ENCODE measurements at regions not wholly inside any gene's neighbourhood (a gene's known extent, or its start where the extent isn't known, plus 50 kb on each side); places are given as distances from the start of the nearest gene placed in this dataset.

DNA sequence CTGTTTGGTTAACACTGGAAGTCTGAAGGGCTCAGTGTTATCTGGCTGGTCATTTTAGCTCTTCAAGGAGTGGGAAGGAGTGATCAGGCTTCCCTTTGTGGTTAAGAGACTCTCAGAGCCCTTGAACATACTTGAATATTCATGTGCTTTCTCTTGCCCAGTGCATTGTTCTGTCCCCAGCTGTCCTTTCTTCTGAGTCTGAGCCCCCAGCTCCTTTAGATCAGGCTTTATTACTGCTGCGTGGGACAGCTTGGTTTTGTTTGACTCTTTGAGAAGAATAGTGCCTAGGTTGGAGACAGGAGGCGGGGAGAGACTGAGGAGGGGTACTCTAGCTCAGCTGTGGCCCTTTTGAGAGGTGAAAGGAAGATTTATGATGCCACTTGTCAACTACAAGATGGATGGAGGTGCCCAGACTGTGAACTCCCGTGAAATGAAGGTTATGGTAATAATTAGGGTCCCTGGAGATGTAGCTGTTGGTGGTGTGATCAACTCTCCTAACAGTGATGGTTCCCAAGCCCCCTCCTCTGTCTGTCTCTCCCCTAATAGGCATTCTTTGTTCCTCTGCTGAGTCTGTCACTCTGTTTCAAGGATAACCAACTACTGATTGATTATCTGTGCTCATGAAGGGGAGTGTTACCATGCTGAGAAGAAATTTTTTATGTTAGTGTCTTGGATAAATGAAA, 83.1 kb upstream of the GLRA1 start:
- no peak for DNase-seq

DNA sequence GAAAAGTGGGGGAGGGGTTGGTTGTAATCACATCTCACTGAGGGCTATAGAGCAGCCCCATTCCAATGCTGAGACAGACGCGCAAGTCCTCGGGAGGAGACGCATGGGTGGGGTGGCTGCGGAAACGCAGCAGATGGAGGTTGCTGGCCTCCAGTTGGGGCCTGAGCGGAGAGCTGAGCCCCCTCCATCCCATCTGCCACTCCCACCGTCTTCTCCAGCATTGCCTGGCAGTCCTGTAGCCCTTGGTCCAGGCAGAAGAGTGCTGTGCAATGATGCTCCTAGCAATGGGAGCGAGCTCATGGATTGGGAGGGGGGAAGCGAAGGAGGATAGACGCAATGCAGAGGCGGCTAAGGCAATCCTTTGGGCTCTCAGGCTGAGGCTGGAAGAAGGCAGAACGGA, 79.4 kb upstream of the GLRA1 start:
- DNase-seq: no peak
